Upper lobe of left lung (tissue), 6 donors: ENCODE measurements at regions not wholly inside any gene's neighbourhood (a gene's known extent, or its start where the extent isn't known, plus 50 kb on each side); places are given as distances from the start of the nearest gene placed in this dataset.

Experiments
- ATAC-seq, 2 donors: fragments of 200-7000 bp; cut with Tn5 transposase; one replicate each; pipeline ENCODE4 v1.9.1; 2022; ENCODE audit warnings: mild to moderate bottlenecking in 2 of 2, moderate library complexity in 2 of 2; ENCODE audit not compliant: low FRiP score in 2 of 2
- DNase-seq, 2 donors: peaks; one replicate each; pipeline ENCODE4 v3.0.0-alpha.2; 2019 to 2020
- H3K27ac ChIP-seq, 4 donors: fragments of 200-600 bp; sonication (generic); one replicate each; pipeline ENCODE4 v1.5.1; 2016 to 2019
- H3K27me3 ChIP-seq, 4 donors: fragments of 200-600 bp; sonication (generic); one replicate each; pipeline ENCODE4 v1.5.1; 2017 to 2019
- H3K36me3 ChIP-seq, 4 donors: fragments of 200-600 bp; sonication (generic); one replicate each; pipeline ENCODE4 v1.5.1; 2016 to 2019
- H3K4me1 ChIP-seq, 4 donors: fragments of 200-600 bp; sonication (generic); one replicate each; pipeline ENCODE4 v1.5.1; 2018 to 2019
- H3K4me3 ChIP-seq, 4 donors: fragments of 200-600 bp; sonication (generic); one replicate each; pipeline ENCODE4 v1.5.1; 2017 to 2019; ENCODE audit warnings: mild to moderate bottlenecking in 2 of 4, moderate library complexity in 1 of 4
- H3K9me3 ChIP-seq, 4 donors: fragments of 200-600 bp; sonication (generic); one replicate each; pipeline ENCODE4 v1.5.1; 2018 to 2019
- EP300 ChIP-seq, 4 donors: sonication (generic); formaldehyde crosslinking; IDR thresholded peaks; one replicate each; pipeline ENCODE4 v1.5.1; 2017; ENCODE audit warnings: antibody characterized with exemption in 4 of 4, control low read depth in 2 of 4
- POLR2A ChIP-seq, 4 donors: fragments of 450-650 bp; IDR thresholded peaks; one replicate each; pipeline ENCODE4 v1.5.1; 2016 to 2017; ENCODE audit warnings: antibody characterized with exemption in 4 of 4, mild to moderate bottlenecking in 2 of 4
- POLR2AphosphoS5 ChIP-seq, 2 donors: sonication (generic); formaldehyde crosslinking; IDR thresholded peaks; one replicate each; pipeline ENCODE4 v1.5.1; 2017; ENCODE audit warnings: antibody characterized with exemption in 2 of 2
- WGBS, 2 donors: methylation state at CpG; one replicate each; pipeline ENCODE4 v1.1.5; 2017 to 2018; 5-methylcytosine and 5-hydroxymethylcytosine counted together
- small RNA-seq, 4 donors: library from RNA; depleted of rRNA; stranded (forward); fragments of <200 nt; gene quantifications; one replicate each; pipeline ENCODE3, GENCODE V24; 2016
- TF ChIP-seq, protein P1 (sequence below), 6 experiments: fragments of 450-650 bp in 4 of 6; fragments of 200-600 bp in 2 of 6; sonication (generic) in 2 of 6; IDR thresholded peaks; one replicate each; pipeline ENCODE4 v1.5.1; 2016 to 2019; ENCODE audit warnings: antibody characterized with exemption in 6 of 6
- donor health status: DM: no; HTN: no; CAD: no; lungs with moderate emphysema.
- donor health status: DM: no; HTN: yes; CAD: no; lungs with severe emphysema.

DNA sequence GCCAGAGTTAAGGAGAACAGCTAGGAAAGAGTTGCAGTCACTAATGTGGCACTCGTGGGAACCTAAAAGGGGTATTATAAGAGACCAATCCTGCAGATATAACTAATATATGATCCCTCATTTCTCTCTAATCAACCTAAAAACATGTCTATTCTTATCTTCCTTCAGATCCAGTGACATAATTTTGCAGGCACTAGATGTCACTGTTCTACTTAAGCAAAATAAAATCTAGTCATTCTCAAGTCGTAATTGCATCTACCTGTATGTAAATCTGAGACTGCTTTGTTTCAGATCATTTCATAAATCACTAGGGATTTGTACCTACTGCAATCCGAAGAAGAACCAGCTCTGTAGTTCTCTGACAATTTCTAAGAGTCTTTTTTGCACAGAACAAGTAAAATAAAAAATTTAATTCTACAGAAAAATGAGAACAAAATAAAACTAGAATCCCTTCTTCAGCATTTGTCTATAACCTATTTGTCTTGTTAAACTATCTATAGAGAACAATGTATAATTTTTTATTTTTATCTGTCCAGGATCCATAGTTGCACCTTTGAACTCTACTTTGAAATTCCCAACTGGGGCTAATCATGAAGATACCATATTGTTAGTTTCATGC lies 56.5 kb upstream of the ERBB4 start:
- ATAC-seq (no peak), DNase-seq (no peak)
- Histone ChIP-seq H3K4me3 (no peak overlapping the region), H3K27ac (no peak overlapping the region), H3K4me1 (no peaks in the 10 kb centered on the region), H3K9me3 (no peaks in the 10 kb centered on the region), H3K27me3 (no peaks in the 10 kb centered on the region), H3K36me3 (no peaks in the 10 kb centered on the region)
- WGBS, 2 donors: 39 to 64% methylated on average over 3 of the region's 3 CpGs
- TF ChIP-seq POLR2A (IDR thresholded peaks at IDR 0.05) (no peak), EP300 (IDR thresholded peaks at IDR 0.05) (no peak), POLR2AphosphoS5 (IDR thresholded peaks at IDR 0.05) (no peak)
- TF ChIP-seq, protein P1, sequence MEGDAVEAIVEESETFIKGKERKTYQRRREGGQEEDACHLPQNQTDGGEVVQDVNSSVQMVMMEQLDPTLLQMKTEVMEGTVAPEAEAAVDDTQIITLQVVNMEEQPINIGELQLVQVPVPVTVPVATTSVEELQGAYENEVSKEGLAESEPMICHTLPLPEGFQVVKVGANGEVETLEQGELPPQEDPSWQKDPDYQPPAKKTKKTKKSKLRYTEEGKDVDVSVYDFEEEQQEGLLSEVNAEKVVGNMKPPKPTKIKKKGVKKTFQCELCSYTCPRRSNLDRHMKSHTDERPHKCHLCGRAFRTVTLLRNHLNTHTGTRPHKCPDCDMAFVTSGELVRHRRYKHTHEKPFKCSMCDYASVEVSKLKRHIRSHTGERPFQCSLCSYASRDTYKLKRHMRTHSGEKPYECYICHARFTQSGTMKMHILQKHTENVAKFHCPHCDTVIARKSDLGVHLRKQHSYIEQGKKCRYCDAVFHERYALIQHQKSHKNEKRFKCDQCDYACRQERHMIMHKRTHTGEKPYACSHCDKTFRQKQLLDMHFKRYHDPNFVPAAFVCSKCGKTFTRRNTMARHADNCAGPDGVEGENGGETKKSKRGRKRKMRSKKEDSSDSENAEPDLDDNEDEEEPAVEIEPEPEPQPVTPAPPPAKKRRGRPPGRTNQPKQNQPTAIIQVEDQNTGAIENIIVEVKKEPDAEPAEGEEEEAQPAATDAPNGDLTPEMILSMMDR (IDR thresholded peaks at IDR 0.05): no peak

DNA sequence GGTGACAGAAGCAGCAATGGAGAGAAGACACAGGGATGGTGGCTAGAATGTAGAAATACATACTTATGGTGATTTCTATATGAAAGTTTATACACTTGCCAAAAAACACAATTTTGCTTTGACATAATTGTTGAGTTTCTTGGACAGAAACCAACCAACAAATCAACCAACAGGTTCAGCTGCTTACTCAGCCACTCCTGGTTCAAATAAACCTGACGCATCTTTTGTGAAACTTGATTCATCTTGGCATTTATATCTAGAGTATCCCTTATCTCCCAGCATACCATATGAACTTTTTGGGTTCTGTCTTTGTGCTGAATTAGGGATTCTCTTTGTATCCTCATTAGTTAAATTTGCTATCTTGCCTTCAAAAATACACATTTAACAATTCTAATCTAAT lies 54.1 kb upstream of the ERBB4 start:
- DNase-seq: no peak
- WGBS, 2 donors: 71 to 74% methylated on average over 1 of the region's 1 CpG

More for the DNA sequence above, 54.1 kb upstream of the ERBB4 start:
- H3K36me3 ChIP-seq: no peaks in the 10 kb centered on the region
- no peak overlapping the region for H3K4me3 ChIP-seq
- no peaks in the 10 kb centered on the region for H3K27me3 ChIP-seq
- no peak for TF ChIP-seq EP300 (IDR thresholded peaks at IDR 0.05)
- TF ChIP-seq POLR2A (IDR thresholded peaks at IDR 0.05): no peak
- TF ChIP-seq, protein P1 (IDR thresholded peaks at IDR 0.05): no peak
- TF ChIP-seq POLR2AphosphoS5 (IDR thresholded peaks at IDR 0.05): no peak
- no peaks in the 10 kb centered on the region for H3K9me3 ChIP-seq
- H3K4me1 ChIP-seq: no peaks in the 10 kb centered on the region
- ATAC-seq: no peak
- no peak overlapping the region for H3K27ac ChIP-seq

Small RNA genes lying in the stretch of these regions (small RNA-seq; reads per million reads assigned to genes)
- 0 reads per million in 4 donors for gene MIR4776-1
